GM18858 (cell line): ENCODE measurements at regions not wholly inside any gene's neighbourhood (a gene's known extent, or its start where the extent isn't known, plus 50 kb on each side); places are given as distances from the start of the nearest gene placed in this dataset.
"Not testable (repeated sequence)": the region's sequence is repeated elsewhere in the genome, so short reads cannot be mapped to it uniquely, and the experiment has no call there.

Experiments used
- ATAC-seq: cut with Tn5 transposase; IDR thresholded peaks from one replicate; pipeline ENCODE4 v1.9.1; 2021; ENCODE audit not compliant: unreplicated experiment

DNA sequence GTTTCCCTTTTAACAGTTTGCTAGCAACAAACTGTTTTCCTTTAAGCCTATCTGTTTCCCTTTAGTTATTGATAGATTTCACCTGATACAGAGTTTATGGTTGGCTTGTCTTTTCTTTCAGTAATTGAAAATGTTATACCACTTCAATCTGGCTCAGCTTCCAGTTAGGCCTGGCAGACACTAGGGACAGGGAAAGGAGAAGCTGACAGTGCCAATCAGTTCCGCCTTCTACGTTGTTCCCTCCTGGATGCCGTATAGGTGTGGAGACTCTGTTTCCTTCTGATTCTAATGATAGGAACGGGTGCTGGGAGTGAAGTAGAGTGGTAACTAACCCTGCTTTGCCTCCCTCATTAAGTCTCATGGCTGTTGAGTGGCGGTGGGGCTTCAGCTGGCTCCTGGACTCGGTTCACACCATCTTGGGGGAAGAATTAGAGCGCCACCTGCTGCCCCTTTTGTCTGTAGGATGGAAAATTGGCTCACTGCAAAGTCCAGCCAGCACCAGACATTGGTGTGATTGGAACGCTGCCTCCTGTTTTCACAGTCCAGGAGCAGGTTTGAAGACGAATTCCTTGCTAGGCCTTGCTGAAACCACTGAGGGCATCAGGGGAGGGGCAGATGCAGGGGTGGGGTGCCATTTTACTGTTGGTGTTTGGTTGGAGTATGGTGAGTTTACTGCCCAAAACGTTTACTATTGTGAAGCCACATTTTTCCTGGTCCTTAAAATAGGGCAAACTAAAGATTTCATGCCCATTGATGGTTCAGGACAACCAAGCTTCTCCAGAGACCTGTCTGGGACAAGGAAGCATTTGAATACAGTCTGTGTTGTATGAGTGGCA is 1729.5 kb downstream of the GRIK2 start:
- peak; percentile 80 for ATAC-seq

DNA sequence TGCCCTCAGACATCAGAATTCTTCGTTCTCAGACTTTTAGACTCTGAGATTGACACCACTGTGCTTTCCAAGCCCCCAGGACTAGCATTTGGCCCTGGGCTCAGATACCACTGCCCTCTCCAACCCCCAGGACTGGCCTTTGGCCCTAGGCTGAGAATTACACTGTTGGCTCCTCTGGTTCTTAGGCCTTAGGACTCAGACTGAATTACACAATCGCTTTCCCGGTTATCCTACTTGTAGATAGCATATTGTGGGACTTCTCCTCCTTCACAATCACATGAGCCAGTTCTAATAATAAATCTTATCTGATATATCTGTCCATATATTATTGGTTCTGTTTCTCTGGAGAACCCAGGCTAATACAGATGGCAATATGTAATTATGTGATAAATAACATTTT is 1725.5 kb downstream of the GRIK2 start:
- ATAC-seq: no peak

DNA sequence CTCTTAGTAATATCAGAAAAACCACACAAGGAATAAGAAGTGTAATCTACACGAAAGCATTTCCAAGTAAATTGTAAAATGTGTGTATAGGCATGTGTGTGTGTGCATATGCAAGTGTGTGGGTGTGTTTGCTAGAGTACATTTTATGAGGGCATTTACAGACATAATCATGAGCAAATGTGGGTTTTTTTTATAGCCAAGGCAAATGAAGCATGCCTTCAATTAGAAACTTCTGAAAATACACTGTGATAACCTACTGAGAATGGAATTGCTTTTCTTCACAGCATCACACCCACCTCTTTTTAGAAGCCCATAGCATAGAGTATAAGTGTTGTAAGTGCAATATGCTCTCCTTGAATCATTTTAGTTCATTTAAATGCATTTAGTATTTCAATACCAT is 1721.1 kb downstream of the GRIK2 start:
- no peak for ATAC-seq

DNA sequence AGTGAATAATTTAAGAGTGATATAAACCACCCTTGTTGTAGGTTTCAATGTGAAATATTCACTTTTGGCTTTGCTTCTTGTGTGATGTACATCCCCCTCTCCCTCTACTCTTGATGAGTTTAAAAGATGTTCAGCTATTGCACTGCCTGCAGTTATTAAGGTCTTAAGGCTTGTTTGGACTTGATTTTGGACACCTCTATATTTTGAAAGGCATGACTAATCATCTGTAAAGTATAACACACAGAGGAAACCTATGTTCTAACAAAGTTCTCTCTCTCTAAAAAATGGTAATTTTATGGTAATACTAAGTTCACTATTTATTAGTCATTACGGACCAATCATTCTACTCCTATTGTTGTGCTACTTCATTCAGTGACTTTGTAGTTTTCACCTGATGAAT is 1719.9 kb downstream of the GRIK2 start:
- no peak for ATAC-seq

DNA sequence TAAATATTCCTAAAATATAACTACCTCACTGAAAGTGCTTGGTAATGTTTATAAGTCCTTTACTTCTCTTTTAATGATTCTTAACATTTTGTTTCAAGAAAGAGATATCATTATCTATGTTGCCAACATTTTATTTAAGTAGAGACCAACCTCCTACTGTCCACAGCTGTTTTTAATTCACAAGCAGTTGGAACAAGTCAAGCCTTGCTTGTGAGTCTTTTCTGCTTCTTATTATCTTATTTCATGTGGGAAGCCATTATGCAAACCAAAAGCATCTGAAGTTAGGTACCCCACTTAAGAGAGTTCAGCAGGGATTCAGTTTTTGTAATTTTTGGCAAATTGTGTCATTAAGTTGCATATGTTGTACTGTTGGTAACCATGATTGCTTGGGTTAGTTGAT is 1714.5 kb downstream of the GRIK2 start:
- no peak for ATAC-seq

DNA sequence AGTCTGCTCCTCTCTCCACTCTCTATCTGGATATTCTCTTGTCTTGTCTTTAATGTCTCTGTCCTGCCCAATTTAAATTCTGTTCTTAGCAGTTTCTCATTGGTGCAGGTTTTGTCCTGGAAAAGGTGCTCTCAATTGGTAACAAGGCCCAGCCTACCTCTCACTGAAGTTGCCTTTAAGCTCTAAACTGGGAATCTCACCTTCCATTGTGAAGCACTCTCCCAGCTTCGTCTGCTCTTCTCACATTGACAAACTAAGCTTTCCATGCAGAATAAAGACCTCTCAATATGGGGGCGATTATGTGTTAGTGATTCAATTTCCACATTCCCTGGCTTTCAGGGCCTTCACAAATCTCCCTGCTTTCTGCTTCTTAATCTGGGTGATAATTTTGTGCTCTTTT is 1712.2 kb downstream of the GRIK2 start:
- no peak for ATAC-seq

DNA sequence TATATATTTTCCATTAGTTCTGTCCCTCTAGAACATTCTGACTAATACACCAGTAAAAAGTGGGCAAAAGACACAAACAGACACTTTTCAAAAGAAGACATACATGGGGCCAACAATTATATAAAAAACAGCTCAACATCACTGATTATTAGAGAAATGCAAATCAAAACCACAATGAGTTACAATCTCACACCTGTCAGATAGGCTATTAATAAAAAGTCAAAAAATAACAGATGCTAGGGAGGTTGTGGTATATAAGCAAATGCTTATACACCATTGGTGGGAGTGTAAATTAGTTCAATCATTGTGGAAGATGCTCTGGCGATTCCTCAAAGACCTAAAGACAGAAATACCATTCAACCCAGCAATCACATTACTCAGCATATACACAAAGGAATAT is 1707.8 kb downstream of the GRIK2 start:
- ATAC-seq: no peak

DNA sequence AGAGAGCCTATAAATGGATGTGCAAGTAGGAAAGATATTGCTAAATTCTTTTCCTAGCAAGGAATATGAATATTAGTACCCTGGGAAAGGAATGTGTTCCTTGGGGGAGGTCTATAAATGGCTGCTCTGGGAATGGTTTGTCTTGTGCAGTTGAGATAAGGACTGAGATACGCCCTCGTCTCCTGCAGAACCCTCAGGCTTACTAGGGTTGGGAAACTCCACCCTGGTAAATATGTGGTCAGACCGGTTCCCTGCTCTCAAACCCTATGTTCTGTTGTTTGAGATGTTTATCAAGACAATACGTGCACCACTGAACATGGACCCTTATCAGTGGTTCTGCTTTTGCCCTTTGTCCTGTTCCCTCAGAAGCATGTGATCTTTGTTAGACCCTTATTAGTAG is 1698.9 kb downstream of the GRIK2 start:
- ATAC-seq: not testable (repeated sequence)

DNA sequence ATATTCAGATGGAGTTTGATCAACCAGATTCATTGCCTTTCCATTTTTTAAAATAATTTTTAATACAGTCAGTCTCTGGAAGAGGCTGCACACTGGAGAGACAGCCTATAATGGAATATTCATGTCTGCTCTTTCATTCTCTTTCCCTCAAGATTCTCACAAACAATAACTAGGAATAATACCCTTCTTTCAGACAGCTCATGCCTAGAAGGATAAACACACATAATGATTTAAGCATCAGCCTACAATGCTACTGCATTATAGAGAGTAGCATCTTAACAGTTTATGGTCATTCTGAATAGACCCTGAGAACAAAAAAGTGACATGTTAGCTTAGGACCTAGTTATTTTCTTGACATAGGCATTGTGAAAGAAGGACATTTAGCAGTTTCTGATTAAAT is 1692.3 kb downstream of the GRIK2 start:
- no peak for ATAC-seq

DNA sequence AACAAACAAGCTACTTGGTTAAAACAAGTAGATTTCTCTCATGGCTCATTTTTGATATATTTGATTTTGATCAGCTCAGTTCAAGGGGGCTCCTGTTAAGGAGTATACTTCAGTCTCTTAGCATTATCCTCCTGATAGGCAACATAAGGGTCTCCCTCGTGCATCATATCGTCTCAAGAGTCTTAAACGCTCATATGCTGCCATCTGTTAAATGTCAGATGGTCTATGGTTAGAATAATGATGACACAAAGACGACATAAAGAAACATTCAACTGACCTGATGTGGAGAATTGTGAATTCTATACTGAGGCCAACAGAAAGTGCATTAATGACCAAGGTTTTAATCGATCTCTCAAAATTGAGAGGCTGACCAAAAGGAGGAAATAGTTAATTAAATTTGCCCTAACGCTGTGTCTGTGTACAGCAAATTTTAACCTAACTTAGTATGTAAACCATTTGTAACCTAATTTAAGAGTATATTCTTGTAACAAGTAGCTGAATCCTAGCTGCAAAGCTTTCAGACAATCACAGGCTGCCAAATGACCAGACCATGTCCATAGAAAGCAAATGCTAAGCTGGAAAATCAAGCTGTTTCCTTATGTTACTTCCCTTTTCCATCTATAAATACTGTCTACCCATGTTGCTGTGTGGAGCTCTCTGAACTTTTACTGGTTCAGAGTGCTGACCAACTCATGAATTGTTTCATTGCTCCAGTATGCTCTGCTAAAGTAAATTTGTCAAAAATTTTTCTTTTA is 1688.5 kb downstream of the GRIK2 start:
- no peak for ATAC-seq

DNA sequence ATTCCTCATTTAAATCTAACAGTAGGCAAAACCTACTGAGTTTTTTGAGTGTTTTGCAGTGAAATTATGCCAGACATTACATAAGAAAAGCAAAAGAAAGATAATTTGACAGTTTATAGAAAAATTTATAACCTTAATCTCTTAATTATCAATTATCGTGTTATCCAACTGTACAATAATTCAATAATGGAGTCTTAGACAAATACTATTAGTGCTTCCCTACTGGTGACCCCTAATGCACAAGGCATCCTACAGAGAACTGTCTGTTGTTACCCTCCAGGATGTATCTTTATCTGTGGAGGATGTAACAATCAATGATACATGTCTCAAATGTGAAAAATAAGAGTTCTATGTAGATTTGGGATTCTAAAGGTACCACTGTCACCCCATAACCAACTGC is 1687.6 kb downstream of the GRIK2 start:
- no peak for ATAC-seq

DNA sequence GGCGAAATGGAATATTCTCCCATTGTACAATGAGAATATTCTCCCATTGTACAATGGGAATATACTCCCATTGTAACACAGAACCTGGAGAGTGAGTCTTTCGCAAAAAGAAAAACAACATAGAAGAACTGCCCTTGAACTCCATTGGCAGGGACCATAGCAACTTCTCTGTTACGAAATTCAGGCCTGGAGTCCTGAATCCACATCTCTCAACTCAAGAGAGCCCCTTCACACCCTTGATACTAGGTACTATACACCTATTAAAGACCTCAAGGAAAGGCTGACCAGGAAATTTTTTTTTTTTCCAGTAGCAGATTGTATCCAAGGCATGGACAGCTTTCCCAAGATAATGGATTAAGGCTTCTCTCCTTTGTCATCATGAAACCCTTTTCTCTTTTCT is 1687.0 kb downstream of the GRIK2 start:
- ATAC-seq: no peak

DNA sequence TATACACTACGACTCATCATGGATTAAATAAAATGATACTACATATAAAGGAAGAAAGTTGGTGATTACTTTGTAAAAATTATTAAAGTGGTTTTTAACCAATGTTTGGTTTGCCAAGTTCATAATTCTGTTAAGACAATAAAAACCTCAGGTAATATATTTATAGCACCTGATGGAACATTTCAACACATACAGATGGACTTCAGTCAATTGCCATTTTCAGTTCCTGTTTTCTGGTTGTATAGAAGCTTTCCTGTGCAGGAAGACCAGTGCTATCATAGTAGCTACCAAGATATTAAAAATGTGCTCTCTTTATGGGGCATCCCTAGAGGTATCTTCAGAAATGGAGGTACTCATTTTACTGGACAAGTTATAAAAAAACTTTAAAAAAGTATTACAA is 1686.4 kb downstream of the GRIK2 start:
- ATAC-seq: peak; percentile 98

DNA sequence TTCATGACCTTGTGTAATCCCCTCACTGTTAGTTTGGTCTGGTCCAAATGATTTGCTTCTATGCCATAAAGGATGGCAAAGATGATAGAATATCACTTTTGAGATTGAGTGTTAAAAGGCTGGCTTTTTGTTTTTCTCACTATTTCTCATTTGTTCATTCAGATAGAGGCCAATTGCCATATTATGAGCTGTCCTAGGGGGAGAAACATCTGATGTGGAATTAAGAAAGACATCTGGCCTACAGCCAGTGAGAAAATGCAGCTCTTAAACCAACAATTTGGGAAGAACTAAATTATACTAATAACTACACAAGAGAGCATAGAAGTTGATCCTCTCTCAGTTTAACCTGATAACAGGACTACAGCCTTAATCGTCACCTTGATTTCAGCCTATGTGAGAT is 1668.6 kb downstream of the GRIK2 start:
- ATAC-seq: no peak

DNA sequence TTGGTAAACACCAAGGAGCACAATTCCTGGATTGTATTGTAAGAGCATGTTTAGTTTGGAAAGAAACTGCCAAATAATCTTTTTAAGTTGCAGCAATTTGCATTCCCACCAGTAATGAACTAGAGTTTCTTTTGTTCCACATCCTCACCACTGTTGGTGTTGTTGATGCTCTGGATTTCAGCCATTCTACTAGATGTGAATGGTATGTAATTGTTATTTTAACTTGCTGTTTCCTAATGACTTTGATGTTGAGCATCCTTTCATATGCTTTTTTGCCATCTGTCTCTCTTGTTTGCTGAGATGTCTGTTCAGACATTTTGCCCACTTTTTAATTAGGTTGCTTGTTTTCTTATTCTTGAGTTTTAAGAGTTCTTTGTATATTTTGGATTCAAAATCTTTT is 1654.1 kb downstream of the GRIK2 start:
- no peak for ATAC-seq

DNA sequence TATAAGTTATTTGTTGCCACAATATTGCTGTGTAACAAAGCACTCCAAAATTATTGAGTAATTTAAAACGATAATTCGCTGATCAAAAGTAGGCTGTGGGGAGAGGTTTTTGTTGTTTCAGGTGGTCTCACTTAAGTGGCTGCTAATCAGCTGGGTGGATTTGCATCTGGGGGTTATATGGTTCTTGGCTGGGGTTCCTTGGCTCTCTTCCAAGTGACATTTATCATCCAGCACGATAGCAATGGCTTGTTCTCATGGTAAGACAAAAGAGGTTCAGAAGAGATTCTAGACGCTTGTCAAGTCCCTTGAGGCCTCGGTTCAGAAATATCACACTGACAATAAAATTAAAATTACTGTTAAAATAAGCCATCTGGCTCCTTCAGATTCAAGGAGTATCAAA is 1648.8 kb downstream of the GRIK2 start:
- no peak for ATAC-seq

DNA sequence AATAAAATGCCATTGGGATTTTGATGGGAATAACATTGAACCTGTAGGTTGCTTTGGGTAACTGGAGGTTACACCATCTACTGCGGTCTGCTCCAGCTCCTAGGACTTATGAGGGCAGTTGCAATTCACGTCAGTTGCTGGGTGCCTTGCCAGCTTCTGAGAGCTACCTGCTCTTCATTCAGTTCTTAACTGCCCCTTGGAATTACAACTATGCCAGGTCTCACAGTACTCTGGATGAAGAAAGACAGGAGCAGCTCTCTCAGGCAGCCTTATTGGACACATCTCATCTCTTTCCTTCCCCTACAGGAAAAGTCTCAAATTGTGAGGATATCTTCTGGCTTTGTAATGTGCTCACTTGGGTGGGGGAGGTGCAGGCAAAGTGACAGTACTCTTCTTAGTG is 1643.3 kb downstream of the GRIK2 start:
- ATAC-seq: no peak

DNA sequence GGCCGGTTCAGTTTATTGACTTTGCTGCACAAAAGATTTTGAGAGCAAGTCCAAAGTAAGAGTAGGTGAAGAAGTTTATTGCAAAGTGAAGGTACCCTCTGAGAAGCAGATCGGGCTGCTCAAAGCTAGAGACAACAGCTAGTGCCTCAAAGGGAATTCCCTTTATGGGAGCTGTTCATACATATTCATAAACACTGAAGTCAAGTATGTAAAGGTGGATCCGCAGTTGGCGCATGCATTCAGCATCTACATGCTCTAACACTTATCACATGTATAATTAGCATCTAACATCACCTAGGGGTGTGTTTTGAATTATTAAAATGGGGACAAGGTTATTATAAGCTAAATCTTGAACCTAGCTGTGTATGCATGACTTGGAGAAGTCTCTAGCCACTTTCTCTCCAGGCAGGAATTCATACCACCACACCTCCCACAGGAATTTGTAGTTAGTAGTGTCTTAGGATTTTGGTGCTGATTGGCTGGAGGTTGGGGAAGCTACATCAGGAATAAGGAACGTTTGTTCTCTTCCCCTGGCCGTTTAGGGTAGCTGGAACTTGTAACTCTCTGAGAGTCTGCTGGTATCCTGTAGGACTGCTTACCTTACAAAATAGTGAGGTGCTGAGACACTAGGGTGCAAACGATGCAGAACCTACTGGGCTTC is 1633.9 kb downstream of the GRIK2 start:
- ATAC-seq: no peak

DNA sequence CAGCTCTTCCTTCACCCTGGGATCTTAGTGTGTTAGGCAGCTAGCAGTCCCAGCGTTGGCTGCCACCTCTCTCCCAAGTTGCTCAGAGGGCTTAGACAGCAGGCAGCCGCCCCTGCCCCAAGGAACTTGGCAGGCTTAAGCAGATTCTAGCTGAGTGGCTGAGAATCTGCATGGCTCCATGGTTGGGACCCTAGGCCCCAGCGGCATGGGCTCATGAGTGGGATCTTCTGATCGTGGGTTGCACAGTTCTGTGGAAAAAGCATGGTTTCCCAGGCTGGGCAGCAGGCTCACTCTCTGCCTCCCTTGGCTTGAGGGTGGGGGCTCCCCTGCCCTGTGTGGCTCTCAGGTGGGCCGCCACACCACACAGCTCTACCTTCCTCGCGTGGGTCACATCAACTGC is 1624.9 kb downstream of the GRIK2 start:
- no peak for ATAC-seq

DNA sequence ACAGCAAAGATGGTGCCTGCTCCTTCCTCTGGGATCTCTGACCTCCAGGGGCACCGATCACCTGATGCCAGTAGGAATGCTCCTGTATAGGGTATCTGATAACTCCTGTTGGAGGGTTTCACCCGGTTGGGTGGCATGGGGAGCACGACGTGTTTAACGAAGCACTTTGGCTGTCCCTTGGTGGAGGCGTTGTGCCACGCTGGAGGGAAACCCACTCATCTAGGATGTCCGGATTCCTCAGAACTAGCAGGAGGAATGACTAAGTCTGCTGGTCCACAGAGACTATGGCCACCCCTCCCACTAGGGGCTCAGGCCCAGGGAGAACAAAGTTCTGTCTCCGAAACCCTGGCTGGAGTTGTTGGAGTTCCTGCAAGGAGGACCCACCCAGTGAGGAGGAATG is 1624.4 kb downstream of the GRIK2 start:
- ATAC-seq: no peak

DNA sequence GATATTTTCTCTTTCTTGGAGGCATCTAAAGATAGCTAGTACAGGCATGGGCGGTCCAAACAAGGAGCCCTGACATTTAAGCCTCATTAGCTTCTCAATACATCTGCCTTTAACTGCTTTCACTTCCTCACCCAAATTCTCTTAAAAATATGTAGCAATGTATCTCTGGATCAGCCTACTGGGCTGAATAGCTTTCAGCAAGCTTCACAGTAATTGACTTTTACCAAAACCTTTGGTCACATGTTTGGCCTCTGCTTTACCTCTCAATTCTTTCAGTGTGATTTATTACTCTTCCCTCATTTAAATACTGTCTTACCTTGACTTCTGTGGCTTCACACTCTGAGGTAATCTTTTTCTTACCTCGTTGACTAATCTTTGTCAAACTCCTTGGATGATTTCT is 1618.1 kb downstream of the GRIK2 start:
- ATAC-seq: peak; percentile 87

DNA sequence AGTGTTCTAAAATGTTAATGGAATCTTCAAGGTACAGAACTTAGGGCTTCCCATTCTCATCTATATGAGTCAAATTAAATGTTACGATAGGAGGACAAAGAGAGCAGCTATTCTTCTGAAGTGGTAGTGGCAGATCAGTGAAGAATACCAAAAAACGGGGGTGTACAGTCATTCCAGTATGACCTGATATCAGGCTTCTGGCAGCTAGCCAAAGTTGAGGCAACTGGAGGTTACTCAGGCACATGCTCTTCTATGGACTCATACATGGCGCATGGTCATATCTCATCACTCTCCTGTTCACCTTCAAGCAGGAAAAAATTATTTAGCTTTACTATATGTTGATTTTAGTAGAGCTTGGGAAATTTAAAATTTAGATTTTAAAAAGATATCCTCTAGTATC is 1608.8 kb downstream of the GRIK2 start:
- ATAC-seq: peak; percentile 80
